PC-3 (cell line): ENCODE measurements at regions not wholly inside any gene's neighbourhood (a gene's known extent, or its start where the extent isn't known, plus 50 kb on each side); places are given as distances from the start of the nearest gene placed in this dataset.

Experiments used
- ATAC-seq: fragments of 200-7000 bp; cut with Tn5 transposase; 2 replicates; pipeline ENCODE4 v1.9.1; 2020; ENCODE audit warnings: mild to moderate bottlenecking, moderate library complexity
- BruUV-seq: library from RNA; stranded (reverse); fragments of 400-500 nt; replicated peaks from 2 replicates; lab custom pipeline; 2021; lab: Mats Ljungman, UMichigan
- CTCF ChIA-PET: fragments of 300-600 bp; sonication (Branson Sonifier 250); formaldehyde crosslinking; loops from one replicate; lab custom pipeline; 2022; ENCODE audit warnings: antibody characterized with exemption; lab: Charles Lee
- POLR2A ChIA-PET: fragments of 300-600 bp; sonication (Branson Sonifier 250); formaldehyde crosslinking; loops from one replicate; lab custom pipeline; 2022; ENCODE audit warnings: antibody characterized with exemption; ENCODE audit not compliant: unreplicated experiment; lab: Charles Lee
- DNase-seq: peaks from one replicate; pipeline ENCODE4 v3.0.0-alpha.2; 2015
- H2AFZ ChIP-seq: fragments of 300-600 bp; sonication (generic); 2 replicates; pipeline ENCODE4 v1.6.0; 2016; ENCODE audit warnings: antibody characterized with exemption, low read length
- H3F3A ChIP-seq: fragments of 300-600 bp; sonication (generic); one replicate; pipeline ENCODE4 v1.6.0; 2017; ENCODE audit warnings: antibody characterized with exemption, low read length, control low read depth, mild to moderate bottlenecking; ENCODE audit not compliant: unreplicated experiment
- H3K27ac ChIP-seq: fragments of 300-600 bp; sonication (generic); 2 replicates; pipeline ENCODE4 v1.5.1; 2016; ENCODE audit warnings: mild to moderate bottlenecking, low read length
- H3K27me3 ChIP-seq: fragments of 300-600 bp; sonication (generic); 2 replicates; pipeline ENCODE4 v1.6.1; 2016; ENCODE audit warnings: low read length, mixed read lengths
- H3K36me3 ChIP-seq: fragments of 300-600 bp; sonication (generic); 2 replicates; pipeline ENCODE4 v1.6.1; 2016; ENCODE audit warnings: low read depth, mixed run types, low read length, mixed read lengths
- H3K4me1 ChIP-seq: fragments of 300-600 bp; sonication (generic); 2 replicates; pipeline ENCODE4 v1.5.1; 2016; ENCODE audit warnings: low read length; ENCODE audit not compliant: insufficient read depth
- H3K4me2 ChIP-seq: fragments of 300-600 bp; sonication (generic); 2 replicates; pipeline ENCODE4 v1.6.0; 2016; ENCODE audit warnings: low read length
- H3K4me3 ChIP-seq: fragments of 300-600 bp; sonication (generic); 2 replicates; pipeline ENCODE4 v1.5.1; 2016; ENCODE audit warnings: mild to moderate bottlenecking, low read length, mixed read lengths
- H3K79me2 ChIP-seq: fragments of 300-600 bp; sonication (generic); 2 replicates; pipeline ENCODE4 v1.6.1; 2017; ENCODE audit warnings: low read length, mixed read lengths
- H3K9ac ChIP-seq: fragments of 300-600 bp; sonication (generic); 2 replicates; pipeline ENCODE4 v1.6.0; 2016; ENCODE audit warnings: mild to moderate bottlenecking, low read length
- H3K9me2 ChIP-seq: fragments of 300-600 bp; sonication (generic); replicated peaks from 2 replicates; pipeline ENCODE4 v1.6.1; 2016; ENCODE audit warnings: mixed run types, low read length, mixed read lengths
- H3K9me3 ChIP-seq: fragments of 300-600 bp; sonication (generic); 2 replicates; pipeline ENCODE4 v1.6.1; 2016; ENCODE audit warnings: low read length, mixed read lengths
- H4K20me1 ChIP-seq: fragments of 300-600 bp; sonication (generic); 2 replicates; pipeline ENCODE4 v1.6.1; 2016; ENCODE audit warnings: low read length, mixed read lengths
- EZH2 ChIP-seq: fragments of 300-600 bp; sonication (generic); IDR thresholded peaks from one replicate; pipeline ENCODE4 v1.6.1; 2017; ENCODE audit warnings: antibody characterized with exemption, mild to moderate bottlenecking, low read length; ENCODE audit not compliant: unreplicated experiment
- EZH2phosphoT487 ChIP-seq: fragments of 300-600 bp; sonication (generic); IDR thresholded peaks from 2 replicates; pipeline ENCODE4 v1.6.1; 2018; ENCODE audit warnings: mild to moderate bottlenecking, antibody characterized with exemption, low read length, borderline replicate concordance
- intact Hi-C: fragments of 100-400 bp; cut with micrococcal nuclease; formaldehyde crosslinking; loops from 2 replicates; pipeline ENCODE4 v1.9.0; 2023
- TF ChIP-seq, protein P1 (sequence below): fragments of 300-600 bp; sonication (generic); conservative IDR thresholded peaks from 2 replicates; pipeline ENCODE4 v1.5.1; 2017; ENCODE audit warnings: antibody characterized with exemption, low read depth, mild to moderate bottlenecking, low read length

DNA sequence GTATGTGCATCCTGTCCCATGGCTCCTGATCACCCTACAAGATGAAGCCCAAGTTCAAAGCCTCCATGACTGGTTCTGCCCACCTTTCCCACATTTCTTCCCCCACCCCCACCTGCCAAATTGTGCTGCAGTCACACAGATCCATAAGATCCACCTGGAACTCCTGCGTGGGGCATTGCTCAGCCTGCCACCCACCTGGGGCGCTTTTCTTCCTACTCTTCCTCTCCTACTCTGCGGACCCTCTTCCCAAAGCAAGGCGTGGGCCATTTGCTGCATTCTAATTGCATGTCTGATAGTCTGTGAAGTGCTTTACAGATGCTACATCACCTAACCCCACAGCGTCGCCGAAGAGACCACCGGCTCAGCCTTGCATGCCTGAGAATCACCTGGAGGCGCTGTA is 402.4 kb upstream of the ID2 start:
- H2AFZ ChIP-seq, result no peak overlapping the region

DNA sequence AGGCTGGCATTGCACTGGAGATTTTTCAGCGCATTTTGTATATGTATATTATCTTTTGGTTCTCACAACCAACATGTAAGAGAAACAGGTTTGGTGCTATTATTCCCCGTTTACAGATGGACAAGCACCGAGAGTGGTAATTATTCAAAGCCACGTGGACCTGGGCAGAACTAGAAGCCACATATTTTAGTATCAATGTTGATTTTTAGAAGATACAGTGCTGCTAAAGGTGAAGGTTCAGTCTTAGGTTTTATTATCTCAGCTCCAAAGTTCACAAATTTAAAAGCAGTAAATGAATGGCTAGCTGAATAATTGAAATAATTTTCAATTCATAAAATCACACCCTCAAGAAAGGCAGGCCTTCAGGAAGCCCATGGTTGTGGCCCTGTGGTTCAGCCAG is 400.6 kb upstream of the ID2 start:
- Histone ChIP-seq H3K27me3 (no peaks in the 10 kb centered on the region), H3K9me2 (no peaks in the 10 kb centered on the region), H3K9ac (no peak overlapping the region), H2AFZ (no peak overlapping the region), H3K4me3 (no peak overlapping the region), H3K4me2 (no peak overlapping the region), H3K36me3 (no peaks in the 10 kb centered on the region), H4K20me1 (no peaks in the 10 kb centered on the region), H3F3A (no peaks in the 10 kb centered on the region), H3K4me1 (no peaks in the 10 kb centered on the region), H3K27ac (no peak overlapping the region), H3K9me3 (no peaks in the 10 kb centered on the region), H3K79me2 (no peaks in the 10 kb centered on the region)
- ATAC-seq (no peak), DNase-seq (no peak)
- BruUV-seq, result no TSS peak
- ChIA-PET POLR2A (no interaction called here), CTCF (no interaction called here)
- intact Hi-C loops, result no loop called here
- no peak for TF ChIP-seq EZH2
- TF ChIP-seq, protein P1, sequence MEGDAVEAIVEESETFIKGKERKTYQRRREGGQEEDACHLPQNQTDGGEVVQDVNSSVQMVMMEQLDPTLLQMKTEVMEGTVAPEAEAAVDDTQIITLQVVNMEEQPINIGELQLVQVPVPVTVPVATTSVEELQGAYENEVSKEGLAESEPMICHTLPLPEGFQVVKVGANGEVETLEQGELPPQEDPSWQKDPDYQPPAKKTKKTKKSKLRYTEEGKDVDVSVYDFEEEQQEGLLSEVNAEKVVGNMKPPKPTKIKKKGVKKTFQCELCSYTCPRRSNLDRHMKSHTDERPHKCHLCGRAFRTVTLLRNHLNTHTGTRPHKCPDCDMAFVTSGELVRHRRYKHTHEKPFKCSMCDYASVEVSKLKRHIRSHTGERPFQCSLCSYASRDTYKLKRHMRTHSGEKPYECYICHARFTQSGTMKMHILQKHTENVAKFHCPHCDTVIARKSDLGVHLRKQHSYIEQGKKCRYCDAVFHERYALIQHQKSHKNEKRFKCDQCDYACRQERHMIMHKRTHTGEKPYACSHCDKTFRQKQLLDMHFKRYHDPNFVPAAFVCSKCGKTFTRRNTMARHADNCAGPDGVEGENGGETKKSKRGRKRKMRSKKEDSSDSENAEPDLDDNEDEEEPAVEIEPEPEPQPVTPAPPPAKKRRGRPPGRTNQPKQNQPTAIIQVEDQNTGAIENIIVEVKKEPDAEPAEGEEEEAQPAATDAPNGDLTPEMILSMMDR, result no peak
- TF ChIP-seq EZH2phosphoT487, result no peak

More for the DNA sequence above, 402.4 kb upstream of the ID2 start:
- ChIA-PET CTCF (no interaction called here), POLR2A (no interaction called here)
- no peak overlapping the region for H3K4me3 ChIP-seq
- no peak for DNase-seq
- no peak overlapping the region for H3K27ac ChIP-seq
- intact Hi-C loops, result no loop called here
- no peaks in the 10 kb centered on the region for H3K9me2 ChIP-seq
- no peaks in the 10 kb centered on the region for H3K27me3 ChIP-seq
- H3K79me2 ChIP-seq, result no peaks in the 10 kb centered on the region
- 0 out of 2 replicates have a peak, but pooled peaks cover 4% of the 10 kb centered on the region for H3K4me1 ChIP-seq
- no peak for ATAC-seq
- no peaks in the 10 kb centered on the region for H4K20me1 ChIP-seq
- H3K9me3 ChIP-seq, result no peaks in the 10 kb centered on the region
- no peak overlapping the region for H3K9ac ChIP-seq
- no TSS peak for BruUV-seq
- no peak overlapping the region for H3K4me2 ChIP-seq
- no peaks in the 10 kb centered on the region for H3K36me3 ChIP-seq
- TF ChIP-seq, protein P1, result no peak
- no peak for TF ChIP-seq EZH2
- no peak for TF ChIP-seq EZH2phosphoT487
- no peaks in the 10 kb centered on the region for H3F3A ChIP-seq

GRCh38 chr2:8281950-8282857 is 399.7 kb upstream of the ID2 start:
- Histone ChIP-seq H3K36me3 (no peaks in the 10 kb centered on the region), H3K4me1 (no peaks in the 10 kb centered on the region), H3K27me3 (no peaks in the 10 kb centered on the region), H3K9me2 (no peaks in the 10 kb centered on the region), H3K9ac (no peak overlapping the region), H3K4me2 (no peak overlapping the region), H3K79me2 (no peaks in the 10 kb centered on the region), H3K9me3 (no peaks in the 10 kb centered on the region), H2AFZ (no peak overlapping the region), H3F3A (no peaks in the 10 kb centered on the region), H4K20me1 (no peaks in the 10 kb centered on the region), H3K4me3 (no peak overlapping the region), H3K27ac (no peak overlapping the region)
- ChIA-PET POLR2A (no interaction called here), CTCF (no interaction called here)
- no peak for ATAC-seq
- TF ChIP-seq EZH2phosphoT487 (no peak), EZH2 (no peak)
- TF ChIP-seq, protein P1, result no peak
- BruUV-seq, result no TSS peak
- intact Hi-C loops, result no loop called here
- no peak for DNase-seq
